Gastroesophageal sphincter (tissue), 3 donors: ENCODE measurements at regions not wholly inside any gene's neighbourhood (a gene's known extent, or its start where the extent isn't known, plus 50 kb on each side); places are given as distances from the start of the nearest gene placed in this dataset.

Experiments
- CTCF ChIP-seq, 4 experiments: fragments of 200-600 bp in 2 of 4; fragments of 450-650 bp in 2 of 4; sonication (generic) in 1 of 4; IDR thresholded peaks; one replicate each; pipeline ENCODE4 v1.5.1; 2017 to 2019; ENCODE audit warnings: antibody characterized with exemption in 4 of 4, mild to moderate bottlenecking in 2 of 4, moderate library complexity in 2 of 4
- EP300 ChIP-seq: sonication (generic); formaldehyde crosslinking; IDR thresholded peaks from one replicate; pipeline ENCODE4 v1.6.1; 2017; ENCODE audit warnings: antibody characterized with exemption, mild to moderate bottlenecking

- TF ChIP-seq CTCF (IDR thresholded peaks at IDR 0.05) (no peak), EP300 (no peak)
Observed at GRCh38 chr14:40340708-40341107, 908.5 kb upstream of the FBXO33 start.
